Activated T-cell treated with anti-CD3 and anti-CD28 coated beads, Interleukin-2, amount 50 U/mL, for 72 hours (primary cell): ENCODE measurements at regions not wholly inside any gene's neighbourhood (a gene's known extent, or its start where the extent isn't known, plus 50 kb on each side); places are given as distances from the start of the nearest gene placed in this dataset.

Experiments
- ATAC-seq, 2 donors: fragments of 150-1000 bp; cut with Tn5 transposase; replicated peaks in 1 of 2; 2 replicates each; pipeline ENCODE4 v1.10.0; 2021; ENCODE audit warnings: moderate library complexity in 2 of 2, mild to moderate bottlenecking in 1 of 2
- DNase-seq, 2 donors: peaks; one replicate each; pipeline ENCODE4 v3.0.0; 2021 to 2022; ENCODE audit warnings: mixed read lengths in 1 of 2
- H3K27ac Mint-ChIP-seq: one replicate; pipeline ENCODE4 v1.8.0; 2022; ENCODE audit warnings: mild to moderate bottlenecking, moderate library complexity, mixed read lengths
- H3K27me3 Mint-ChIP-seq: one replicate; pipeline ENCODE4 v1.8.0; 2022; ENCODE audit warnings: low read depth, mixed read lengths
- H3K36me3 Mint-ChIP-seq, 2 donors: one replicate each; pipeline ENCODE4 v1.8.0; 2022; ENCODE audit warnings: mixed read lengths in 2 of 2, mild to moderate bottlenecking in 1 of 2; ENCODE audit not compliant: insufficient read depth in 2 of 2
- H3K4me1 Mint-ChIP-seq: one replicate; pipeline ENCODE4 v1.8.0; 2022; ENCODE audit warnings: low read depth, mixed read lengths
- H3K4me3 Mint-ChIP-seq, 2 donors: one replicate each; pipeline ENCODE4 v1.8.0; 2022; ENCODE audit warnings: mild to moderate bottlenecking in 2 of 2, mixed read lengths in 2 of 2, moderate library complexity in 2 of 2
- H3K9me3 Mint-ChIP-seq, 2 donors: one replicate each; pipeline ENCODE4 v1.8.0; 2022; ENCODE audit warnings: mixed read lengths in 2 of 2

DNA sequence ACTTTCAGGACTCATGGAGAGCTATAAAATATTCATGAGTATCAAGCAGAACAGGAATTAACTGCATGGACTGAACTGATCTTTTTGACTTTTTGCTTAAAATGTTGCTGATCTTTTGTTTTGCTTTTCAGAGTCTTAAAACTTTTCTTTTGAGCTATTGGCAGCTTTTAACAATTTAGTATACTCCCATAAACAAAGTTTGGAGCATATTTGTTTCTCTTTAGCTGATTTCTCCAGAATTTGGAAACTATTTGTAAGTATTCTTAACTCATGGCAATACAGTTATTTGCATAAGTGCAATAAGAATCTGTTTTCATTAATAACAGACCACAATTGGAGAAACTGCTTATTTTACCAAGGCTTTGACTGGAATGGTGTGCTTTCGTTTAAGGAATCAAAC, 73.4 kb upstream of the C1GALT1 start:
- Mint-ChIP-seq H3K27me3 (no peaks in the 10 kb centered on the region), H3K9me3 (peaks cover 0 to 7% of the 10 kb centered on the region in 2 donors)
- no peak for ATAC-seq

DNA sequence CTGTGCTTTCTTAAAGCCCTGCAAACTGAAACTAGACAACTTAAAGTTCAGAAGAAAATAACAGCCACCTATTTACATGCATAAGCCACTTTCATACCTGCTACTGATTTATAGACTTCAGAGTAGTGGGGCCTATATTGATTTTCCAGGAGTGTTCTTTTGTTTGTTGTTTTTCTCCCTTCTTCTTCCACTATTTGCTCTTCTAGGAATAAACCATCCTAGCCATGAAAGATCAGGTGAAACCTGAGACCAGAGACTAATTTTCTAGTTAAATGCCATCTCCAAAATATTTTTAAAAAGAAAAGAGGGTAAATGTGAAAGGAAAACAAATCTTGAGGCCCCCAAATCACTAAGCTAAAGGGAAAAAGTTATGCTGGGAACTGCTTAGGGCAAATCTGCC, 72.4 kb upstream of the C1GALT1 start:
- Mint-ChIP-seq H3K4me3 (no peak overlapping the region), H3K27me3 (no peaks in the 10 kb centered on the region), H3K4me1 (peaks cover 7% of the 10 kb centered on the region), H3K9me3 (peaks cover 0 to 7% of the 10 kb centered on the region in 2 donors), H3K36me3 (peaks cover 0 to 2% of the 10 kb centered on the region in 2 donors), H3K27ac (no peak overlapping the region)
- DNase-seq (no peak), ATAC-seq (no peak)

More for the DNA sequence above, 73.4 kb upstream of the C1GALT1 start:
- Mint-ChIP-seq H3K27ac (no peak overlapping the region), H3K4me1 (peaks cover 17% of the 10 kb centered on the region), H3K4me3 (no peak overlapping the region), H3K36me3 (peaks cover 0 to 2% of the 10 kb centered on the region in 2 donors)
- no peak for DNase-seq

DNA sequence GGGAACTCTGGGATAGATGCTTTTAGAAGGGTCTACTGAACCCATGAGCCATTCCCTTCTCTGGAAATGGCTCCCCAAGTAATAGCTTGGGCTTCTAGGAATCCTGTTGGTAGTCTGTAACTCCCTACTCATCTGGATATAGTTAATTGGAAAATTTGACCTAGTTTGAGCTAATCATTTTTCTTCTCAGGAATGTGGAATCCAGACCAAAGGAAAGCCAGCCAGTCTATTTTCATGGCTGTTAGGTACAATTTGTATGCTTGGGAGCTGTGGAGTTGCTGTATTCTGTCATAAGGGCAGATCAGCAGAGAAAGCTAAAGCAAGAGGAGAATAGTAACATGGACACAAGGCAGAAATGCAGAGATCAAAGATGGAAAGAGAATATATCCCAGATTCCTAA, 71.6 kb upstream of the C1GALT1 start:
- no peak overlapping the region for H3K27ac Mint-ChIP-seq
- peaks cover 0 to 2% of the 10 kb centered on the region in 2 donors for H3K36me3 Mint-ChIP-seq
- ATAC-seq = no peak
- H3K4me3 Mint-ChIP-seq = no peak overlapping the region
- DNase-seq = no peak
- H3K9me3 Mint-ChIP-seq = peaks cover 0 to 7% of the 10 kb centered on the region in 2 donors
- no peaks in the 10 kb centered on the region for H3K4me1 Mint-ChIP-seq
- H3K27me3 Mint-ChIP-seq = no peaks in the 10 kb centered on the region

DNA sequence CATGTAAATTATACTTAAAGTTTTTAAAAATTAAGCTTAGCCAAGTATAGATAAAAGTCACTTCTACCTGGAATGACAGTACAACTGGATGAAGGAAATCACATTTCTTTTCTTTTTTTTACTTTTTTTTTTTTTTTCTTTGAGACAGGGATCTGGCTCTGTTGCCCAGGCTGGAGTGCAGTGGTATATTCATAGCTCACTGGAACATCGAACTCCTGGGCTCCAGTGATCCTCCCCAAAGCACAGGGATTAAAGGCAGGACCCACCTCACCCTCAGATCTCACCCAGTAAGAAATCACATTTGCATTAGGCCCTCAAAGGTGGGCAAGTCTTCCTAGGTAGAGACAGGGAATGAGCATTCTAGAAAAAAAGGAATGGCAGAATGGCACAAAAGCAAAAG, 69.5 kb upstream of the C1GALT1 start:
- H3K27me3 Mint-ChIP-seq = no peaks in the 10 kb centered on the region
- H3K9me3 Mint-ChIP-seq = peaks cover 0 to 5% of the 10 kb centered on the region in 2 donors
- peaks cover 0 to 2% of the 10 kb centered on the region in 2 donors for H3K36me3 Mint-ChIP-seq
- H3K4me3 Mint-ChIP-seq = no peak overlapping the region
- H3K27ac Mint-ChIP-seq = no peak overlapping the region
- no peaks in the 10 kb centered on the region for H3K4me1 Mint-ChIP-seq
- ATAC-seq = no peak
- DNase-seq = no peak

DNA sequence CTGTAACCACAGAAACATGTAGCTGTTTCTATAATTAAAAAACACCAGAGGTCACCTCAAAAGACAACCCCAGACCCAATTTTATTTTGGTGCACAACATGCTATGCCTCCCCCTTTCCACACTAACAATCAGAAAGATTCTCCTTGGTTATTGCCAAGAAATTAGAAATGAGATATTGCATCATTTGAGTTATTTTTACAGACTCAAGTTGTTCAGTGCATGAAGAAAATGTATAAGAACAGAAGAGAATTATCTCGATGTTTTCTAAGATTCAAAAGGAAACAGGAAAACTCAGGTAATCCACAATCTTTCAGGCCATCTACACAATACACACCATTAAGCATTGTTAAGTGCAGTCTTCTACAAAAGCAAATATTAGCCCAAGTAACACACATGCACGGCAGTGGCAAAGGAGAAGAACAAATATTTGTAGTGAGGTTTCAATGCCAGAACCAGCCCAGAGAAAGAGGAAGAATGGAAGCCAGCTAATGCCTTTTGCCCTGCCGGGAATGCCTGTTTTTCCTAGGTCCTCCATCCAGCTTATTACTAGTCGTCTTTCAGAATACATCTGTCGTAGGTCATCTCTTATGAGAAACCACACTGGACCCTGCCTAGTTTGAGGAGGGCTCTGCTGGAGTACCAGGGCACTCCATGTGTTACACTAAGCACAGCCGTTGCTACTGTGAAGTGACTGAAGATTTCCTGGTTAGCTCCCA, 67.6 kb upstream of the C1GALT1 start:
- no peak overlapping the region for H3K4me3 Mint-ChIP-seq
- H3K9me3 Mint-ChIP-seq = peaks cover 0 to 2% of the 10 kb centered on the region in 2 donors
- H3K4me1 Mint-ChIP-seq = no peaks in the 10 kb centered on the region
- H3K36me3 Mint-ChIP-seq = no peaks in the 10 kb centered on the region
- ATAC-seq = no peak
- DNase-seq = no peak
- no peak overlapping the region for H3K27ac Mint-ChIP-seq
- no peaks in the 10 kb centered on the region for H3K27me3 Mint-ChIP-seq

DNA sequence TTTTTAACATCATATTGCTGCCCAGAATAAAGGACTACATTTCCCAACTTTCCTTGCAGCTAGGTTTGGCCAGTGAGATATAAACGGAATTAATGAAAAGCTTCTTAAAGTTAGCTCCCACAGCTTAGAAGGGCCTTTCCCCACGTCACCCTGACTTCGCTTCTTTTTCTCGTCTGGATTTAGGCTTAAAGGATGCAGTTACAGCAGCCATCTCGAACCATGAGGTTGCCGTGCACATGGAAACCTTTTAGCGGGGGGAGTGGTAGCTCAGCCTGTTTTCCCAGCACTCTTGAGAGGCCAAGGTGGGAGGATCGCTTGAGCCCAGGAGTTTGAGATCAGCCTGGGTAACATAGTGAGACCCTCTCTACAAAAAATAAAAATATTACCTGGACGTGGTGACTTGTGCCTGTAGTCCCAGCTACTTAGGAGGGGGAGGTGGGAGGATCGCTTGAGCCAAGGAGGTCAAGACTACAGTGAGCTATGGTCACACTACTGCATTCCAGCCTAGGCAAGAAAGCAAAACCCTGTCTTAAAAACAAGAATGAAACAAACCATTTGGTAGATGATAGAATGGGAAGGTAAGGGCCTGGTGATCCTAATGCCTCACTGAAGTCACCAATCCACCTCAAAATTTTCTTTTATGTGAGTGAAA, 64.3 kb upstream of the C1GALT1 start:
- Mint-ChIP-seq H3K27ac (no peak overlapping the region), H3K4me3 (no peak overlapping the region)

DNA sequence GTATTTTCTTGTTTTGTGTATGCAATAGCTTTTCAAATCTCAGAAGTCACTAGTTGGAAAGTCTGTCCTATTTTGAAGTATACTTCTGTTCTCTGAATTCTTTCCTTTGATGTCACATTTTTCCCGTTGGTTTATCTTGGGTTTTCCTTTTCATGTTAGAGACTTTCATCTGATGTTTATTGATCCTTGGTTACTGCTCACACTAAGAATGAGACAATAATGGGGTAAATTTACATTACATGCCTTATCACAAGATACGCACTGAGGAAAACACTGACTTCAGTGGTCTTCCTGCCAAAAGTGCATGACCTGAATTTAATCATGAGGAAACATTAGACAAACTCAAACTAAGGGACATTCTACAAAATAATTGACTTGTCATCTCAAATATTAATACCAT, 63.5 kb upstream of the C1GALT1 start:
- DNase-seq = no peak
- H3K36me3 Mint-ChIP-seq = no peaks in the 10 kb centered on the region
- no peaks in the 10 kb centered on the region for H3K27me3 Mint-ChIP-seq
- no peaks in the 10 kb centered on the region for H3K4me1 Mint-ChIP-seq
- no peaks in the 10 kb centered on the region for H3K9me3 Mint-ChIP-seq
- no peak overlapping the region for H3K27ac Mint-ChIP-seq
- no peak for ATAC-seq
- no peak overlapping the region for H3K4me3 Mint-ChIP-seq

More for the DNA sequence above, 64.3 kb upstream of the C1GALT1 start:
- Mint-ChIP-seq H3K27me3 (no peaks in the 10 kb centered on the region), H3K36me3 (no peaks in the 10 kb centered on the region), H3K4me1 (no peaks in the 10 kb centered on the region), H3K9me3 (no peaks in the 10 kb centered on the region)
- ATAC-seq = no peak
- no peak for DNase-seq

DNA sequence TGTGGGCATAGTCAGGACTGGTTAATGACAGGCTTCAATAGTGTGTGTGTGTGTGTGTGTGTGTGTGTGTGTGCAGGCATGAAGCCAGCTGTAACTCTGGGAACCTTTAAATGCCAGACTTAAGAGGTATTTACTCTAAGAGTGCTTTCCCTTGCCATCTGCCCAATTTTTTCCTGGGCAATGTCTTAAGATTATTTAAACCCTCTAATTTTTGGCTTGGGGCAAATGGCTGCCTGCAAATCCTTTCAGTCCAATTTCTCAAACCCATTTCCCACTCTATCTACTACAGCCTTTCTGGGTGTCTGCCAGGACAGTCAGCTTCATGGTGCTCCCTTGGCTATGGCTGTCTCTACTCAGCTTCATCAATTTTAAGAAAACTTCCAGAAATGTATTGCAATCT, 62.6 kb upstream of the C1GALT1 start:
- H3K27ac Mint-ChIP-seq = no peak overlapping the region
- no peaks in the 10 kb centered on the region for H3K36me3 Mint-ChIP-seq
- H3K9me3 Mint-ChIP-seq = no peaks in the 10 kb centered on the region

DNA sequence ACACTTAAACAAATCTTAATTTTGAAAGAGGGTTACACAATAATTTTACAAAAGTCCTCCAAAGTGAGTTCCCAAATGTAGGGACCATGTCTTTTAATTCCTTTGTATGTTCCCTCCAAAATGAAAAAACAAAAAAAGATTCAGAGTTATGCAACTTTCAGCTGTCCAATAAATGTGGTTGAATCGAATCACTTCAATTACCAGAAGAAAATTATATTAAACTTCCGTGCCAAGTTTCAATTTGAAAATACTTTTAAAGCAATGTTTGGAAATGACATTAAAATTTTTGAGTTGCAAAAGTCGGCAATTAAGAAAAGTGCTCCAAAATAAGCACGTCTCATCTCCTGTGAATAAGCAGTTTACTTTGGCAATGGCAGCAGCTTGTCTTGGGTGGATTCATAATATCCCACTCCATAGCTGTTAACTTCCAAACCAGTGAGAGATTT, 60.3 kb upstream of the C1GALT1 start:
- no peaks in the 10 kb centered on the region for H3K36me3 Mint-ChIP-seq
- ATAC-seq (no peak), DNase-seq (no peak)
- no peaks in the 10 kb centered on the region for H3K27me3 Mint-ChIP-seq
- no peaks in the 10 kb centered on the region for H3K9me3 Mint-ChIP-seq
- no peak overlapping the region for H3K4me3 Mint-ChIP-seq
- no peaks in the 10 kb centered on the region for H3K4me1 Mint-ChIP-seq
- H3K27ac Mint-ChIP-seq = no peak overlapping the region

More for the DNA sequence above, 62.6 kb upstream of the C1GALT1 start:
- DNase-seq (no peak), ATAC-seq (no peak)
- H3K4me3 Mint-ChIP-seq = no peak overlapping the region
- H3K4me1 Mint-ChIP-seq = no peaks in the 10 kb centered on the region
- H3K27me3 Mint-ChIP-seq = no peaks in the 10 kb centered on the region

DNA sequence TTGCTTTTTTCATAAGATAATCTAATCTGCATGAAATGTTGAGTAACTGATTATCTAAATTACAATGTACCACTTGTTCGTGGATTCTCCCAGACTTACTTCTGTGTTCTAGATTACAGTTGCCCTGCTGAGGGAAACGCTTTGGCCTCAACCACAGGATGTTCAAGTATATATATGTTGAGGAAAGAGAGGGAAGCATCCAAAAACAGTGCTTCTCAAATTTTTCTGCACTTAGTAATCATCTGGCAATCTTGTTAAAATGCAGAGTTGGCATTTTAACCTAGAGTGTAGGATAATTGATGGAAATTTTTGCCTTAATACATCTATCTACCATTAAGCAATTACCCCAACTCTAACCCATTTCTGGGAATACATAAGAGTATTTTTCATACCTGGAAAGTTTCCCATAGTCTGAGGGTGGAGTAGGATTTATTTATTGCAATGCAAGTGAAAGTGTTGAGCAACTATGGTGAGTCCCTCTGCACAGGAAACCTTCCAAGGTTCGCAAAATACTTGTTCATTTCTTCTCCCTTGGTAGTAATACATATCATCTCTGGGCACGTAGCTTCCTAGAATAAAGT, 59.6 kb upstream of the C1GALT1 start:
- Mint-ChIP-seq H3K36me3 (no peaks in the 10 kb centered on the region), H3K27ac (no peak overlapping the region), H3K4me3 (no peak overlapping the region), H3K4me1 (no peaks in the 10 kb centered on the region), H3K9me3 (no peaks in the 10 kb centered on the region), H3K27me3 (no peaks in the 10 kb centered on the region)
- ATAC-seq = no peak
- DNase-seq = no peak

DNA sequence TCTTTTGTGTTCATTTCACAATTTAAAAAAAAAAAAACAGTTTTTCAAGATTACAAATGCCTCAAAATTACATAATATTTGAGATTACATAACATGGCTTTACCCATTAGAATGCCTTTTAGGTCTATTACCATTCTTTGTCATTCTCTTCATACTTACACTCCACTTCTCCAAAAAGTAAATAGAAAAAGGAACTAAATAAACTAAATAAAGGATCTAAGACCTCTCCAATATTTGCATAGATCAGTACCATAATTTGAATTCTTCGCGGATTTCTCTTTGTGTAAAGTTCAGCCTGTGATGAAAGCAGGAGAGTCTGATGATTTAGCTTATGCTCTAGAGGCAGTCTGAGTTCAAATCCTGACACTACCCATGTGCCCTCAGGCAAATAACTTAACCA, 56.4 kb upstream of the C1GALT1 start:
- no peaks in the 10 kb centered on the region for H3K4me1 Mint-ChIP-seq
- no peaks in the 10 kb centered on the region for H3K36me3 Mint-ChIP-seq
- ATAC-seq = no peak
- no peaks in the 10 kb centered on the region for H3K9me3 Mint-ChIP-seq
- H3K27me3 Mint-ChIP-seq = no peaks in the 10 kb centered on the region
- no peak for DNase-seq
- no peak overlapping the region for H3K27ac Mint-ChIP-seq
- H3K4me3 Mint-ChIP-seq = no peak overlapping the region

DNA sequence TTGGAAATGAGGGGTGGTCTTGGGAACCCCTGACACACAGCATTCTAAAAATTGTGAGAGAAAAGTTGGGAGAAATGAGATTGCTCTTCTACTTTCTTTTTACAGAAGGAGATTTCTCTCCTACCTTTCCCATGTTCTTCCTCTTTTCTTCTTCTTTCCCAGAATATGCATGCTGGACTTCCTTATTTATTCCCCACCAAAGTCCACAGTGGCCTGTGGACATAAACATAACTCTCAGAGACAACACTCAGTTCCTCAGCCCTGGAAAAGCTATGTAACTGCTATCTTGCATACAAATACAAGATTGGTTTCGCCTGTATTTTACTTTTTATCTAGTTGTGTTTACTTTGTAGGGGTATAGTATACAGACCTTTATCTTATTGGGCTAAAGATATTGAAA, 54.6 kb upstream of the C1GALT1 start:
- Mint-ChIP-seq H3K4me1 (no peaks in the 10 kb centered on the region), H3K27ac (no peak overlapping the region)
- no peak for ATAC-seq

DNA sequence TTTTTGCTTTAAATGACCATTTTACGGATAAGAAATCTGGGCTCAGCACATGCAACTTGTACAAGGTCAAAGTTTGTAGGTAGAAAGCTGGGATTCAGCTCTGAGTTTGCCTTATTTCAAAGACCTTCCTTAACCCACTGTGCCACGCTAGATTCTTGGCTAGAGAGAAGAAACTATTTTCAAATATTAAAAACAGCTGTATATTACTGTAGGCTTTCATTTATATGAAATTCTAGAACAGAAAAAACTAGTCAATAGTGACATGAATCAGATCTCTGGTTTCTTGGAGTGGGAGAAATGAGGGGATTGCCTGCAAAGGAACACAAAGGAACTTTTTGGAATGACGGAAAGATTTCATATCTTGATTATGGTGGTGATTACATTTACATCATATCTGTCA, 53.0 kb upstream of the C1GALT1 start:
- no peak for ATAC-seq

More for the DNA sequence above, 54.6 kb upstream of the C1GALT1 start:
- no peaks in the 10 kb centered on the region for H3K27me3 Mint-ChIP-seq
- H3K9me3 Mint-ChIP-seq = no peaks in the 10 kb centered on the region
- no peak for DNase-seq
- H3K4me3 Mint-ChIP-seq = no peak overlapping the region
- H3K36me3 Mint-ChIP-seq = no peaks in the 10 kb centered on the region

More for the DNA sequence above, 53.0 kb upstream of the C1GALT1 start:
- no peaks in the 10 kb centered on the region for H3K4me1 Mint-ChIP-seq
- no peaks in the 10 kb centered on the region for H3K36me3 Mint-ChIP-seq
- no peak for DNase-seq
- H3K27ac Mint-ChIP-seq = no peak overlapping the region
- no peak overlapping the region for H3K4me3 Mint-ChIP-seq
- H3K9me3 Mint-ChIP-seq = no peaks in the 10 kb centered on the region
- no peaks in the 10 kb centered on the region for H3K27me3 Mint-ChIP-seq
